GM18508 (cell line): ENCODE measurements at regions not wholly inside any gene's neighbourhood (a gene's known extent, or its start where the extent isn't known, plus 50 kb on each side); places are given as distances from the start of the nearest gene placed in this dataset.

Experiments used
- ATAC-seq: cut with Tn5 transposase; IDR thresholded peaks from one replicate; pipeline ENCODE4 v1.9.1; 2021; ENCODE audit warnings: moderate number of reproducible peaks; ENCODE audit not compliant: insufficient read depth, unreplicated experiment

- ATAC-seq = no peak
These were observed 206.2 kb downstream of the HNMT start for GRCh38 chr2:138170485-138170884.

GRCh38 chr2:138171244-138171643, 207.0 kb downstream of the HNMT start:
- ATAC-seq = no peak

- no peak for ATAC-seq
These were observed 210.8 kb downstream of the HNMT start for GRCh38 chr2:138175066-138175465.

- ATAC-seq = no peak
These were observed 212.7 kb downstream of the HNMT start for GRCh38 chr2:138176862-138177439.

DNA sequence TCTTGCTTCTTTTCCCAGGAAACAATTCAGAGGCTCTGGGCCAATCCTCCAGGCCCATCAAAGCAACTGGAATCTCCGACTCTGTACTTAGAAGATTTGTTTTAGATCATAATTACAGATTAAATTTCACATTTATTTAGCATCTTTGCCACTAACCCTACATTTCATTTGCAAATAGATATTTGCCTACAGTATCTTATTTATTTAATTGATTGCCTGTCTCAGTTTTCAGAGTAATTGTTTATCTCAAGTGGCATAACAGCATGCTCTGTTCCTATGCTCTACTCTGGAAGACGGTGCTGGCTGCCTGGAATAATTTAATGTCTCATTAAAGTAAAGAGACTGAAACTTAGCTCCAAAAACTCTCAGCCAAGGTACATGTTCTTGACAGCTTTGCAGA, 213.4 kb downstream of the HNMT start:
- no peak for ATAC-seq

DNA sequence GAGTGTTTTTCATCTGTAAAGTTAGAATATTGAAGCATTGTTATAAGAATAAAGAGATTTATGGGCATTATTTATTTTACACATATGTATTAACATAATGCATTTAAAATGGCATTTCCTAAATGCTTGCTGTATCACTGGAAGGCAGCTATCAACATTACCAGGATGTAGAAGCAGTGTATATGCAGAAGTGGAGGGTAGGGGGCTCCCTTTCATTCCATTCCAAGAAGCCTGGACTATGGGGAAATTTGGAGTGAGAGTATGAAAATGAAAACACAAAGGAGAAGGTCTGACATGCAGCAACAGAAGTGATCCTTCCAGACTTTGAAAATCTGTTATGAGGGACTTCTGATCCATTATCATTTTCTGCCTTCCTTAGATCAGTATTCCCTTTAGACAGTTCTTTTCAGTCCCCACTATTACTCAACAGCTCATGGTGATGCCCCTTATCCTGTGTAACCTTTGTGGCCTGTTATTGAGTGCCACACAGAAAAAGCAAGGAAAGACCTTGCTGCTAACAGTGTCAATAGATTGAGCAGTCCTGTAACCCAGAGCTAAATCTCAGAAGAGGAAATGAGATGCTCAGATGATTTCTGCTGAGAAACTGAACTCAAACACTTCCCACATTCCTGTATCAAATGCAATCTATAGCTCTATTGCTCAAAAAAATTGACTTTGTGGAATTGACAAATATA, 216.6 kb downstream of the HNMT start:
- ATAC-seq = no peak

DNA sequence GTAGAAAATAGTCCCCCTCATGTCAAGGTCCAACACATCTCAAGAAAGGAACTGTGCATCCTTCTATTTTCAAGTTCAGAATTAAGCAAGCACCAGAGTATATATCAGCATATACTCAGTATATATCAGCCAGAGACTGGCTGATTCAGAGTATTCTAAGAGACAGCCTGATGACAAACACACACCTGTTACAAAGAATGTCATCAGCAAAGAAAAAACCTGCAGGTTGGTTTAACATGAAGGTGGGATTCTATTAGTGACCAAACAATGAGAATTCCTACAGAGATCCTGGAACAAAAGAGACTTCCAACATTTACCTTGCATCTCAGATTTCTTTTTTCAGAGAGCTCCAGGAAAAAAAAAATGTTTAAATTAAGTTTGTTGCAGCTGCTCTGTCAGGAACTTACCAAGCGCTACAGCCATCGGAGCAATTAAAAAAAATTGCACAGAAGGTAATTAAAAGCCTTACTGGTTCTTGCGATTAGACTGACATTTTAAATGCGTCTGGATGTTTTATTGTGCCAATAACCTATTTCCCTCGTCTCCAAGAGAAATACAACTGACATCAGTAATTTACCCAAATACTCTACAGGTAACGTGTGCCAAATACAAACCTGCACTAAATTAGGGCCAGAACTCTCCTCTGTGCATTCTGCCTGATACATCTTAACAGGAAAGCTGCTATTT, 218.1 kb downstream of the HNMT start:
- ATAC-seq = no peak

GRCh38 chr2:138182937-138183312, 218.7 kb downstream of the HNMT start:
- no peak for ATAC-seq

DNA sequence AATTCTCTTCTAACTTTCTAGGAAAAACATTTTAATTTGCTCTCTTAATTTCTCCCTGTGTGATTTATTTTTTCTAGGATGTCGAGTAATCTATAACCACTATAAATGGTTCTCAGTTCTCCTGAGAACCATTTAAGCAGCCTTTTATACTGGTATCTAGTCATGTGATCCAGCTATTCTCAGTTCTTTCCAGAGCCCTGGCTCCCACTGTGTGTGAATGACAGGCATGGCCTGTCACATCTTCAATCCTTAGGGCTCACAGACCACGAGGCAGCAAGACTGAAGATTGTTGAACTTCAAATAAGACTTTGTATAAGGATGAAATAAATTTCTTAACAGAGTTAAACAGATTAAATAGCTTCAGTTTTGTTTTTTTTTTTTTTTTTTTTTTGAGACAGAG, 219.4 kb downstream of the HNMT start:
- ATAC-seq = no peak

DNA sequence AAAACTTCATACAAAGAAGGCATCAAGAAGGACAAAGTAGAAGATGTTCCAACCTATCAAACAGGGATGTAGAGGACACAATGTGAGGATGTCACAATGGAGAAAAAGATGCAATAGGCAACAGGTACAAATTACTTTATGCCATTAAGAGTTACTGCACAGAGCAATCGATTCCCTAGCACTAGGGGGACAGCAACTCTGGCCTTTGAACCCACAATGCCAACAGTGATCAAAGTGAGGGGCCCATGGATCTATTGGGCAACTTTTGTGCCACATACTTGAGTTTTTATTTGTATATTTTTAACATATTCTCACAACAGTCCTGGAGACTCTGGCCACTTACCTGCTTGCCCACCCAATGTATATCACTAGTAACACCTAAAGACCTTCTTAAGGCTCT, 220.2 kb downstream of the HNMT start:
- ATAC-seq = no peak

GRCh38 chr2:138185827-138186226, 221.6 kb downstream of the HNMT start:
- ATAC-seq = no peak

- ATAC-seq = no peak
These were observed 222.9 kb downstream of the HNMT start for GRCh38 chr2:138187221-138187620.

DNA sequence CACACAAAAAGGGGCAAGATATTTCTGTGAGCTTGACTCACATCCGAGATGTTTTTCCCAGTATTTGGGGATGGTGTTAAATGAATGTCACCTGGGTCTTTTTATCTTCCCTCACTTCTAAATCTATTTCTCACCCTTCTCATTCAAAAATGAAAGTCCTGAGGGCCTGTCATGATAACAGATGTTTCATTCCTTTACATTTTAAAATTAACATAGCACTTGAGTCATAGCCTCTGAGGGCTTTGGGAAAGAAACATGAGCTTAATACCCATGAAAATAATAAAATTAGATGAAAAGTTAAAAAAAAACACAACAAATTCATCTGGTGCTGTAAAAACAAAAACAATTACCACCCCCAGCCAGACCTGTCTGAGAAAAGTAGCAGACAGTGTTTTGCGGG, 226.7 kb downstream of the HNMT start:
- no peak for ATAC-seq

GRCh38 chr2:138193416-138194213, 229.3 kb downstream of the HNMT start:
- no peak for ATAC-seq

GRCh38 chr2:138201286-138201685, 237.0 kb downstream of the HNMT start:
- ATAC-seq = no peak

GRCh38 chr2:138202762-138203161, 238.5 kb downstream of the HNMT start:
- ATAC-seq = no peak

GRCh38 chr2:138205281-138205680, 241.0 kb downstream of the HNMT start:
- no peak for ATAC-seq

- no peak for ATAC-seq
These were observed 243.0 kb downstream of the HNMT start for GRCh38 chr2:138207074-138207930.

DNA sequence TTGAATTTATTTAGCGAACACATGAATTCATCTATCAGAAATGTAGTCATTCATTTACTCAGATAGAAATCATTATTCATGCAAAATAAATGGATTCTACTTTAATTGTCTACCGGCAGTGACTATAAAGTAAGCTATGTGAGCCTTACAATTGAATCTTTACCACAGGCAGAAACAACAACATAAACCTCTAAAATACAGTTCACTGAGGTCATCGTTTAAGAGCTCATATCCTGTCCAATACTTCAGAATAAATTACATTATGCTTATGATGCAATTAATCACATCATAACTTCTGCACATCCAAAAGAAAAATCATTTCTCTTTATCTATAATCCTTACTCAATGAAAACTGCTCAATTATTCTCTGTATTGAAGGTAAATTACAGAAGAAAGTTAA, 244.7 kb downstream of the HNMT start:
- ATAC-seq = no peak

DNA sequence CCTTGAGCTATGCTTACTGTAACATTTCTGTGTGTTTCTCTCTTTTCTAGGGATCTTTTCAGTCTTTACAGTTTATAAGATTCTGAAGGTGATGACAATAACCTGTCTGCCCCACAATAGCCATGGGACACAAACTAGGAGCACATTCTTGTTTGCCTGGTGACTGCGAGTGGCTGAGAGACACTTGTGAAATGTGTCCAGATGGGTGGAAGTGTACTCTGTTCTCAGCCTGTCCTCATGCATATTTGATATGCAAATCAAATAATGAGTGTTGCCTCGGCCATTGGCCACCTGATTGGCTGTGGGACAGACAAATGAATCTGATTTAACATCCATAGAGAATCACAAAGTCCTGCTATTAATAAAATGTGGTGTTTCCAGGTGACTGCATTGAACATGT, 246.2 kb downstream of the HNMT start:
- ATAC-seq = no peak
